ENCODE measurements at regions not wholly inside any gene's neighbourhood (a gene's known extent, or its start where the extent isn't known, plus 50 kb on each side); places are given as distances from the start of the nearest gene placed in this dataset.

DNA sequence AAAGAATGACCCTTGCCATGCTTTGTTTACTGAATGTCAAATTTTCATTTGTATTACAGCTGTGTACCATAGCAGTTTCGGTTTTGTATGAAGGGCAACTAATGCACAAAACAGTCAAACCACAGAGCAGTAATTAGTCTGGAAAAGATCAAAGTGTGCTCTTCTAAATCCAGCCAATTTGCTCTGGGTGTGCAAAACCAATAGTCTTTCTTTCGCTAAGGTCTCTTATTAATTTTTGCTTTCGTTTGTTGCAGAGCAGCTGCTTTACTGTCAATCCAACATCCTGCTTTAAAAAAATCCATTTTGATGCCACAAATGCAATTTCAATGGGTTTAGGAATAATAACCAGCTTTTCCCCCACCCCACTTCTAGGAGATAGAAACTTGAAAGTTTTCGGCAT is 114.2 kb downstream of the BRMS1L start:
- TF ChIP-seq RARB (CRISPR knock-in tag; IDR thresholded peaks at IDR 0.05), result no peak
- TF ChIP-seq ZFP30 (CRISPR knock-in tag; IDR thresholded peaks at IDR 0.05), result no peak
